ENCODE measurements at regions not wholly inside any gene's neighbourhood (a gene's known extent, or its start where the extent isn't known, plus 50 kb on each side); places are given as distances from the start of the nearest gene placed in this dataset.

GRCh38 chr4:138348055-138348454, 105.9 kb upstream of the SLC7A11 start:
- 63% methylated on average over 3 of the region's 3 CpGs for WGBS

GRCh38 chr4:138347561-138347960, 105.4 kb upstream of the SLC7A11 start:
- Histone ChIP-seq H3K4me1 (replicated peaks) (no peaks in the 10 kb centered on the region), H3K9me3 (no peaks in the 10 kb centered on the region), H3K4me3 (no peak overlapping the region), H3K36me3 (no peaks in the 10 kb centered on the region), H3K27ac (no peak overlapping the region), H3K27me3 (replicated peaks; ENCODE audit: insufficient read depth) (no peaks in the 10 kb centered on the region)
- DNase-seq (ENCODE audit: low spot score): no peak
- intact Hi-C loops (cut with DNase I): no loop called here
- TF ChIP-seq POLR2AphosphoS5 (IDR thresholded peaks at IDR 0.05) (no peak), POLR2A (IDR thresholded peaks at IDR 0.05) (no peak), CTCF (IDR thresholded peaks at IDR 0.05) (no peak)

More at GRCh38 chr4:138348055-138348454, 105.9 kb upstream of the SLC7A11 start:
- no peak for DNase-seq (ENCODE audit: low spot score)
- TF ChIP-seq POLR2AphosphoS5 (IDR thresholded peaks at IDR 0.05) (no peak), POLR2A (IDR thresholded peaks at IDR 0.05) (no peak), CTCF (IDR thresholded peaks at IDR 0.05) (no peak)
- H3K27ac ChIP-seq: no peak overlapping the region
- H3K4me3 ChIP-seq: no peak overlapping the region
- H3K4me1 ChIP-seq (replicated peaks): no peaks in the 10 kb centered on the region
- H3K36me3 ChIP-seq: no peaks in the 10 kb centered on the region
- H3K9me3 ChIP-seq: no peaks in the 10 kb centered on the region
- no peaks in the 10 kb centered on the region for H3K27me3 ChIP-seq (replicated peaks; ENCODE audit: insufficient read depth)
- intact Hi-C loops (cut with DNase I): no loop called here

GRCh38 chr4:138344851-138345250, 102.7 kb upstream of the SLC7A11 start:
- no peaks in the 10 kb centered on the region for H3K27me3 ChIP-seq (replicated peaks; ENCODE audit: insufficient read depth)
- no peaks in the 10 kb centered on the region for H3K9me3 ChIP-seq
- DNase-seq (ENCODE audit: low spot score): no peak
- 88% methylated on average over 4 of the region's 4 CpGs for WGBS
- no peak overlapping the region for H3K27ac ChIP-seq
- no peak overlapping the region for H3K4me3 ChIP-seq
- no peak for TF ChIP-seq POLR2AphosphoS5 (IDR thresholded peaks at IDR 0.05)
- no peak for TF ChIP-seq CTCF (IDR thresholded peaks at IDR 0.05)
- TF ChIP-seq POLR2A (IDR thresholded peaks at IDR 0.05): no peak
- intact Hi-C loops (cut with DNase I): no loop called here
- H3K4me1 ChIP-seq (replicated peaks): no peaks in the 10 kb centered on the region
- no peaks in the 10 kb centered on the region for H3K36me3 ChIP-seq

GRCh38 chr4:138344054-138344453, 101.9 kb upstream of the SLC7A11 start:
- no peaks in the 10 kb centered on the region for H3K4me1 ChIP-seq (replicated peaks)
- no peak for DNase-seq (ENCODE audit: low spot score)
- H3K36me3 ChIP-seq: no peaks in the 10 kb centered on the region
- H3K4me3 ChIP-seq: no peak overlapping the region
- TF ChIP-seq POLR2AphosphoS5 (IDR thresholded peaks at IDR 0.05): no peak
- TF ChIP-seq POLR2A (IDR thresholded peaks at IDR 0.05): no peak
- no peak for TF ChIP-seq CTCF (IDR thresholded peaks at IDR 0.05)
- no peaks in the 10 kb centered on the region for H3K27me3 ChIP-seq (replicated peaks; ENCODE audit: insufficient read depth)
- H3K9me3 ChIP-seq: no peaks in the 10 kb centered on the region
- 71% methylated on average over 1 of the region's 1 CpG for WGBS
- intact Hi-C loops (cut with DNase I): no loop called here
- no peak overlapping the region for H3K27ac ChIP-seq

GRCh38 chr4:138341739-138342415, 99.7 kb upstream of the SLC7A11 start:
- H3K27me3 ChIP-seq (replicated peaks; ENCODE audit: insufficient read depth): no peaks in the 10 kb centered on the region
- intact Hi-C loops (cut with DNase I): no loop called here
- TF ChIP-seq POLR2A (IDR thresholded peaks at IDR 0.05) (no peak), POLR2AphosphoS5 (IDR thresholded peaks at IDR 0.05) (no peak), CTCF (IDR thresholded peaks at IDR 0.05) (no peak)
- H3K4me3 ChIP-seq: no peak overlapping the region
- DNase-seq (ENCODE audit: low spot score): no peak
- no peak overlapping the region for H3K27ac ChIP-seq
- WGBS: 89% methylated on average over 3 of the region's 3 CpGs
- H3K36me3 ChIP-seq: no peaks in the 10 kb centered on the region
- no peaks in the 10 kb centered on the region for H3K9me3 ChIP-seq
- no peaks in the 10 kb centered on the region for H3K4me1 ChIP-seq (replicated peaks)
